H1 (cell line): ENCODE measurements at regions not wholly inside any gene's neighbourhood (a gene's known extent, or its start where the extent isn't known, plus 50 kb on each side); places are given as distances from the start of the nearest gene placed in this dataset.

Experiments used
- CTCF ChIA-PET: fragments of 300-600 bp; sonication (Branson Sonifier 250); formaldehyde crosslinking; loops from one replicate; lab custom pipeline; 2021; ENCODE audit not compliant: partially characterized antibody; lab: Charles Lee
- POLR2A ChIA-PET: fragments of 300-600 bp; sonication (Branson Sonifier 250); formaldehyde crosslinking; loops from one replicate; lab custom pipeline; 2021; ENCODE audit warnings: inconsistent platforms; ENCODE audit not compliant: partially characterized antibody; lab: Charles Lee
- DNase-seq, 2 experiments: peaks; one replicate each; pipeline versions ENCODE4 v3.0.0 to v3.0.0-alpha.2; 2010 to 2022; ENCODE audit warnings: low spot score in 2 of 2, low read depth in 1 of 2, mixed read lengths in 1 of 2
- FAIRE-seq: peaks from 2 replicates; lab custom pipeline; 2011; peaks lifted over from hg19 to GRCh38; lab: Jason Lieb, UNC
- H2AFZ ChIP-seq: 2 replicates; pipeline ENCODE4 v1.8.1; 2012; ENCODE audit warnings: low read length, inconsistent platforms
- H2AK5ac ChIP-seq: 2 replicates; pipeline ENCODE4 v1.6.1; 2013; ENCODE audit warnings: low read depth, low read length
- H2BK120ac ChIP-seq: replicated peaks from 2 replicates; pipeline ENCODE3; 2013; ENCODE audit warnings: low read depth, low read length, inconsistent platforms
- H2BK12ac ChIP-seq: 2 replicates; pipeline ENCODE4 v1.6.1; 2013; ENCODE audit warnings: low read depth, low read length
- H2BK15ac ChIP-seq: 2 replicates; pipeline ENCODE4 v1.6.1; 2013; ENCODE audit warnings: low read length
- H2BK20ac ChIP-seq: 2 replicates; pipeline ENCODE4 v1.6.1; 2013; ENCODE audit warnings: low read length
- H2BK5ac ChIP-seq: 2 replicates; pipeline ENCODE4 v1.6.1; 2013; ENCODE audit warnings: low read depth, low read length
- H3K14ac ChIP-seq: 2 replicates; pipeline ENCODE4 v1.6.1; 2013; ENCODE audit warnings: inconsistent platforms; ENCODE audit not compliant: insufficient read length
- H3K18ac ChIP-seq: 2 replicates; pipeline ENCODE4 v1.6.1; 2013; ENCODE audit warnings: low read length; ENCODE audit errors: extremely low read depth
- H3K23ac ChIP-seq: 2 replicates; pipeline ENCODE4 v1.6.1; 2013; ENCODE audit warnings: inconsistent platforms; ENCODE audit not compliant: insufficient read length
- H3K23me2 ChIP-seq: 2 replicates; pipeline ENCODE4 v1.6.1; 2013; ENCODE audit warnings: low read depth, low read length
- H3K27ac ChIP-seq: 2 replicates; pipeline ENCODE4 v1.6.1; 2011; ENCODE audit warnings: low read depth, low read length, inconsistent platforms
- H3K27me3 ChIP-seq, 4 experiments: replicated peaks in 1 of 4; 1 replicate in 1 of 4; 2 replicates in 3 of 4; pipeline versions ENCODE4 v1.6.1 to v1.8.1; 2011 to 2013; ENCODE audit warnings: low read length in 3 of 4, mild to moderate bottlenecking in 3 of 4, inconsistent platforms in 2 of 4, mixed read lengths in 2 of 4, moderate library complexity in 1 of 4; ENCODE audit not compliant: control insufficient read depth in 3 of 4, insufficient read depth in 3 of 4; ENCODE audit errors: extremely low read depth in 1 of 4
- H3K36me3 ChIP-seq, 4 experiments: 2 replicates each; pipeline versions ENCODE4 v1.6.1 to v1.8.1; 2011 to 2013; ENCODE audit warnings: mild to moderate bottlenecking in 4 of 4, low read length in 3 of 4, moderate library complexity in 2 of 4, control low read depth in 1 of 4, inconsistent platforms in 1 of 4; ENCODE audit not compliant: insufficient read depth in 4 of 4, control insufficient read depth in 2 of 4
- H3K4ac ChIP-seq: replicated peaks from 2 replicates; pipeline ENCODE3; 2013; ENCODE audit warnings: low read length, low read depth, mixed read lengths, inconsistent platforms; ENCODE audit not compliant: insufficient read length
- H3K4me1 ChIP-seq, 4 experiments: replicated peaks in 1 of 4; 1 replicate in 1 of 4; 2 replicates in 3 of 4; pipeline versions ENCODE4 v1.6.1 to v1.8.1; 2011 to 2013; ENCODE audit warnings: low read length in 3 of 4, inconsistent platforms in 2 of 4, mixed read lengths in 1 of 4; ENCODE audit not compliant: insufficient read depth in 4 of 4, control insufficient read depth in 3 of 4
- H3K4me2 ChIP-seq, 2 experiments: 2 replicates each; pipeline versions ENCODE4 v1.6.1 to v1.8.1; 2011 to 2013; ENCODE audit warnings: low read depth in 2 of 2, low read length in 2 of 2, control low read depth in 1 of 2, inconsistent platforms in 1 of 2, mild to moderate bottlenecking in 1 of 2; ENCODE audit not compliant: insufficient read depth in 1 of 2
- H3K4me3 ChIP-seq, 4 experiments: fragments of 200-600, 300-600 bp in 1 of 4; sonication (generic), shearing (Covaris generic), sonication (Bioruptor Twin) in 1 of 4; 2 replicates each; pipeline versions ENCODE4 v1.5.1 to v1.8.1; 2011 to 2016; ENCODE audit warnings: low read length in 4 of 4, low read depth in 3 of 4, control low read depth in 2 of 4, inconsistent platforms in 2 of 4, mild to moderate bottlenecking in 2 of 4, mixed read lengths in 1 of 4, moderate library complexity in 1 of 4; ENCODE audit not compliant: insufficient read depth in 2 of 4; ENCODE audit errors: extremely low read depth in 1 of 4
- H3K56ac ChIP-seq: replicated peaks from 2 replicates; pipeline ENCODE3; 2013; ENCODE audit warnings: low read depth, mild to moderate bottlenecking, mixed read lengths, low read length, inconsistent platforms; ENCODE audit not compliant: insufficient read length
- H3K79me1 ChIP-seq: 2 replicates; pipeline ENCODE4 v1.6.1; 2013; ENCODE audit warnings: low read depth, low read length, control low read depth
- H3K79me2 ChIP-seq, 2 experiments: 2 replicates each; pipeline versions ENCODE4 v1.6.1 to v1.8.1; 2012 to 2013; ENCODE audit warnings: low read length in 2 of 2, mild to moderate bottlenecking in 2 of 2, inconsistent platforms in 1 of 2; ENCODE audit not compliant: insufficient read depth in 2 of 2, control insufficient read depth in 1 of 2
- H3K9ac ChIP-seq, 4 experiments: replicated peaks in 1 of 4; 1 replicate in 1 of 4; 2 replicates in 3 of 4; pipeline versions ENCODE4 v1.6.1 to v1.8.1; 2011 to 2013; ENCODE audit warnings: low read depth in 3 of 4, low read length in 3 of 4, control low read depth in 2 of 4, mild to moderate bottlenecking in 2 of 4, moderate library complexity in 2 of 4, inconsistent platforms in 1 of 4; ENCODE audit errors: extremely low read depth in 1 of 4
- H3K9me3 ChIP-seq, 2 experiments: 2 replicates each; pipeline versions ENCODE4 v1.6.1 to v1.8.1; 2012 to 2013; ENCODE audit warnings: mild to moderate bottlenecking in 2 of 2, moderate library complexity in 2 of 2, control low read depth in 1 of 2, inconsistent platforms in 1 of 2, low read depth in 1 of 2, low read length in 1 of 2, mixed read lengths in 1 of 2; ENCODE audit not compliant: insufficient read depth in 2 of 2
- H4K20me1 ChIP-seq, 2 experiments: replicated peaks in 1 of 2; 2 replicates each; pipeline versions ENCODE3 to v1.8.1; 2011 to 2013; ENCODE audit warnings: inconsistent platforms in 2 of 2, low read length in 2 of 2, mild to moderate bottlenecking in 1 of 2; ENCODE audit not compliant: insufficient read depth in 2 of 2, control insufficient read depth in 1 of 2
- H4K5ac ChIP-seq: 2 replicates; pipeline ENCODE4 v1.6.1; 2013; ENCODE audit warnings: low read length, low read depth, mixed read lengths, inconsistent platforms; ENCODE audit not compliant: insufficient read length
- H4K8ac ChIP-seq: 2 replicates; pipeline ENCODE4 v1.8.0; 2013; ENCODE audit warnings: mild to moderate bottlenecking, moderate library complexity, low read length, inconsistent platforms; ENCODE audit not compliant: insufficient read depth; ENCODE audit errors: extremely low read depth
- H4K91ac ChIP-seq: replicated peaks from 2 replicates; pipeline ENCODE3; 2013; ENCODE audit warnings: low read length, mixed read lengths, inconsistent platforms; ENCODE audit not compliant: insufficient read length
- CEBPB ChIP-seq: IDR thresholded peaks from 2 replicates; pipeline ENCODE4 v1.6.1; 2012; ENCODE audit warnings: low read depth, low read length
- CHD1 ChIP-seq: IDR thresholded peaks from 2 replicates; pipeline ENCODE4 v1.6.1; 2012; ENCODE audit warnings: low read depth, low read length, improper control_type of control experiment
- CTCF ChIP-seq, 3 experiments: IDR thresholded peaks; 1 replicate in 2 of 3; 2 replicates in 1 of 3; pipeline versions ENCODE4 v1.5.1 to v1.6.1; 2011; ENCODE audit warnings: low read length in 3 of 3, mild to moderate bottlenecking in 3 of 3, inconsistent platforms in 2 of 3, low read depth in 1 of 3, moderate library complexity in 1 of 3; ENCODE audit not compliant: insufficient read depth in 1 of 3; ENCODE audit errors: control extremely low read depth in 1 of 3
- GABPA ChIP-seq: IDR thresholded peaks from 2 replicates; pipeline ENCODE4 v1.6.1; 2011; ENCODE audit warnings: mild to moderate bottlenecking, low read length, moderate library complexity, borderline replicate concordance; ENCODE audit not compliant: insufficient read depth
- GTF2F1 ChIP-seq: IDR thresholded peaks from 2 replicates; pipeline ENCODE4 v1.6.1; 2012; ENCODE audit warnings: low read depth, low read length, improper control_type of control experiment, borderline replicate concordance
- POLR2A ChIP-seq, 2 experiments: IDR thresholded peaks; 1 replicate in 1 of 2; 2 replicates in 1 of 2; pipeline ENCODE4 v1.6.1; 2011; ENCODE audit warnings: low read depth in 2 of 2, low read length in 2 of 2, mild to moderate bottlenecking in 2 of 2; ENCODE audit errors: control extremely low read depth in 1 of 2
- POLR2AphosphoS5 ChIP-seq: IDR thresholded peaks from 2 replicates; pipeline ENCODE4 v1.6.1; 2011; ENCODE audit warnings: low read depth, low read length
- SIX5 ChIP-seq: IDR thresholded peaks from 2 replicates; pipeline ENCODE4 v1.6.1; 2011; ENCODE audit warnings: mild to moderate bottlenecking, low read depth, low read length
- TAF7 ChIP-seq: optimal IDR thresholded peaks from 2 replicates; pipeline ENCODE3; 2011; ENCODE audit warnings: low read depth, mild to moderate bottlenecking, inconsistent platforms, low read length, moderate library complexity, borderline replicate concordance
- TBP ChIP-seq: IDR thresholded peaks from 2 replicates; pipeline ENCODE4 v1.6.1; 2011; ENCODE audit warnings: low read depth, low read length, improper control_type of control experiment
- TEAD4 ChIP-seq: IDR thresholded peaks from 2 replicates; pipeline ENCODE4 v1.6.1; 2012; ENCODE audit warnings: low read depth, low read length, inconsistent platforms, mixed read lengths
- WGBS, 2 experiments: shearing (Covaris generic) in 1 of 2; methylation state at CpG; one replicate each; pipeline versions ENCODE4 v1.1.6 to v1.1.7; 2013 to 2015; ENCODE audit warnings: low lambda C conversion rate in 2 of 2, mixed read lengths in 2 of 2, inconsistent platforms in 1 of 2, low coverage in 1 of 2, missing lambda C conversion rate in 1 of 2; ENCODE audit not compliant: insufficient replicate concordance in 2 of 2, insufficient coverage in 1 of 2, insufficient read length in 1 of 2; ENCODE audit errors: extremely low coverage in 1 of 2, missing lambda C conversion rate in 1 of 2; 5-methylcytosine and 5-hydroxymethylcytosine counted together

DNA sequence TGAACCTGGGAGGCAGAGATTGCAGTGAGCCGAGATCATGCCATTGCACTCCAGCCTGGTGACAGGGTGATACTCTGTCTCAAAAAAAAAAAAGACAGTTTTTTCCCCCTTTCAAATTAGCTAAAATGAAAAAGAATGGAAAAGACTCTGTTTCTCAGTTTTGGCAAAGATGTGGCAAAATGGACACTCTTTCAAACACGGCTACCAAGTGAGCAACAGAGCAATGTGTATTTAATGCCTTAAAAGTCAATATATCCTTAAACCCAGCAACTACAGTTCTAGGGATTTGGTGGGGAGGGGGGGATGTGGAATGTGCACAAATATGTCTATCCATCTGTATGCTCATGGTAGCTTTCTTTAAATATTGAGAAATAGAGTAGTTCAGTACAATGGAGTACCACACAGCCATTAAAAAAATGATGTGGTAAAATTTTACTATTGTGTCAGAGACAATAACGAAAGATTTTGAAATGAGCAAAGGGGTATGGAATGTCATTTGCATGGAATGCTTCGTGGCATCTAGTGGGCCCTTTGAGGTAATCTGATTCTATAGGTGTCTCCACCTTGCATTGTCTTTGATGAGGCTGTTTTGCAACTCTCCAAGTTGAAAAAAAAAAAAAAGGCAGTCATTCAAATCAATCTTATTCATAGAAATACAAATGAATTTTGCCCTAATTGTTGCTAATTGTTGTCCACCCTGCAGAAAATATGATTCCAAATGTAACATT lies 108.1 kb downstream of the AXIN2 start:
- H3K27ac ChIP-seq, result no peak overlapping the region
- no peak for TF ChIP-seq CTCF (IDR thresholded peaks at IDR 0.05; ENCODE audit: control extremely low read depth in 1 of 3, insufficient read depth in 1 of 3, low read depth in 1 of 3, low read length in 3 of 3)
- peak; percentile 88 for TF ChIP-seq GTF2F1
- peak; percentile 71; the same call in 1 of the 2 replicates for TF ChIP-seq CEBPB
- peak; percentile 76 for TF ChIP-seq TEAD4
- TF ChIP-seq TBP, result peak; percentile 96
- TF ChIP-seq TAF7, result peak; percentile 100
- peak; percentile 88 to 92 for TF ChIP-seq POLR2A (IDR thresholded peaks at IDR 0.05; ENCODE audit: control extremely low read depth in 1 of 2, low read depth in 2 of 2, low read length in 2 of 2)
- no peak for TF ChIP-seq CHD1
- TF ChIP-seq GABPA, result no peak
- no peak for TF ChIP-seq SIX5
- peak; percentile 96 for TF ChIP-seq POLR2AphosphoS5

More for the DNA sequence above, 108.1 kb downstream of the AXIN2 start:
- H3K4me2 ChIP-seq, result no peak overlapping the region
- no peak overlapping the region for H2BK20ac ChIP-seq
- no peak overlapping the region for H2BK15ac ChIP-seq
- H3K79me1 ChIP-seq, result no peaks in the 10 kb centered on the region
- H3K4me3 ChIP-seq, result no peak overlapping the region
- no peak overlapping the region for H3K9ac ChIP-seq
- H3K27me3 ChIP-seq, result no peaks in the 10 kb centered on the region
- ChIA-PET CTCF (interaction anchor here (0.6 to 3.0 kb wide), 3 partner anchors 160 to 1628 kb away, joined by 3 to 10 read pairs (median 4); no protein-coding TSS in a partner anchor), POLR2A (interaction anchor here (0.6 to 2.4 kb wide), 16 partner anchors 11 to 305 kb away, joined by 3 to 19 read pairs (median 4); no protein-coding TSS in a partner anchor)
- H3K14ac ChIP-seq, result no peak overlapping the region
- no peak overlapping the region for H3K23ac ChIP-seq
- no peak overlapping the region for H2BK5ac ChIP-seq
- H2AFZ ChIP-seq, result no peak overlapping the region
- H3K79me2 ChIP-seq, result no peaks in the 10 kb centered on the region
- H3K4ac ChIP-seq, result no peak overlapping the region
- no peak overlapping the region for H2BK12ac ChIP-seq
- DNase-seq, result no peak
- no peak overlapping the region for H2BK120ac ChIP-seq
- FAIRE-seq, result no peak
- no peak overlapping the region for H4K91ac ChIP-seq
- H3K56ac ChIP-seq, result no peak overlapping the region
- peaks cover 5 to 15% (median 7%) of the 10 kb centered on the region in 4 experiments for H3K4me1 ChIP-seq
- H4K20me1 ChIP-seq, result no peaks in the 10 kb centered on the region
- no peaks in the 10 kb centered on the region; the same call in 1 of the 2 replicates for H3K23me2 ChIP-seq
- H3K9me3 ChIP-seq, result peaks cover 7 to 8% of the 10 kb centered on the region in 2 experiments; a peak in 3 of 4 replicates
- WGBS, 2 experiments, result 59% methylated on average over 4 of the region's 4 CpGs; no CpG with 5 or more reads in 1 of the 2 experiments
- H3K18ac ChIP-seq, result no peak overlapping the region
- no peak overlapping the region for H4K5ac ChIP-seq
- no peak overlapping the region for H4K8ac ChIP-seq
- no peak overlapping the region for H2AK5ac ChIP-seq
- H3K36me3 ChIP-seq, result no peaks in the 10 kb centered on the region; a peak in 1 of 8 replicates
